H9 (cell line): ENCODE measurements at regions not wholly inside any gene's neighbourhood (a gene's known extent, or its start where the extent isn't known, plus 50 kb on each side); places are given as distances from the start of the nearest gene placed in this dataset.

Experiments used
- DNase-seq: peaks from one replicate; pipeline ENCODE4 v3.0.0-alpha.2; 2017
- H2AFZ ChIP-seq: one replicate; pipeline ENCODE4 v1.6.1; 2013; ENCODE audit warnings: mild to moderate bottlenecking, low read length, control low read depth, moderate library complexity
- H2AK5ac ChIP-seq: 2 replicates; pipeline ENCODE4 v1.6.1; 2013; ENCODE audit warnings: low read length, control low read depth, mixed read lengths; ENCODE audit not compliant: insufficient read length
- H2BK120ac ChIP-seq: one replicate; pipeline ENCODE4 v1.6.1; 2013; ENCODE audit warnings: low read depth, mild to moderate bottlenecking, low read length, control low read depth, inconsistent platforms; ENCODE audit not compliant: poor library complexity, severe bottlenecking
- H2BK12ac ChIP-seq: 2 replicates; pipeline ENCODE4 v1.6.1; 2013; ENCODE audit warnings: low read length, control low read depth, mixed read lengths, low read depth; ENCODE audit not compliant: insufficient read length
- H2BK15ac ChIP-seq: 2 replicates; pipeline ENCODE4 v1.6.1; 2013; ENCODE audit warnings: low read depth, low read length, control low read depth
- H2BK20ac ChIP-seq: one replicate; pipeline ENCODE4 v1.6.1; 2013; ENCODE audit warnings: low read depth, mild to moderate bottlenecking, low read length, control low read depth, inconsistent platforms; ENCODE audit not compliant: poor library complexity, severe bottlenecking
- H2BK5ac ChIP-seq: 2 replicates; pipeline ENCODE4 v1.6.1; 2013; ENCODE audit warnings: low read length, control low read depth, mixed read lengths; ENCODE audit not compliant: insufficient read length
- H3K14ac ChIP-seq: 2 replicates; pipeline ENCODE4 v1.6.1; 2013; ENCODE audit warnings: low read length, control low read depth; ENCODE audit not compliant: insufficient read depth
- H3K18ac ChIP-seq: 2 replicates; pipeline ENCODE4 v1.6.1; 2013; ENCODE audit warnings: low read depth, mild to moderate bottlenecking, mixed read lengths, low read length, control low read depth; ENCODE audit not compliant: insufficient read length
- H3K23ac ChIP-seq: 2 replicates; pipeline ENCODE4 v1.6.1; 2013; ENCODE audit warnings: low read length, control low read depth, mixed read lengths, low read depth; ENCODE audit not compliant: insufficient read length
- H3K23me2 ChIP-seq: 2 replicates; pipeline ENCODE4 v1.6.1; 2013; ENCODE audit warnings: low read depth, mild to moderate bottlenecking, mixed read lengths, low read length, control low read depth; ENCODE audit not compliant: insufficient read length, poor library complexity, severe bottlenecking
- H3K27ac ChIP-seq: 2 replicates; pipeline ENCODE4 v1.5.1; 2013; ENCODE audit warnings: low read length, control low read depth, mixed read lengths, low read depth; ENCODE audit not compliant: insufficient read length
- H3K27me3 ChIP-seq: 2 replicates; pipeline ENCODE4 v1.6.1; 2013; ENCODE audit warnings: low read length, control low read depth, inconsistent platforms; ENCODE audit not compliant: insufficient read depth
- H3K4ac ChIP-seq: 2 replicates; pipeline ENCODE4 v1.6.1; 2013; ENCODE audit warnings: low read depth, mild to moderate bottlenecking, control low read depth, inconsistent platforms, low read length, moderate library complexity
- H3K4me1 ChIP-seq: 2 replicates; pipeline ENCODE4 v1.6.1; 2013; ENCODE audit warnings: low read length, control low read depth, inconsistent platforms; ENCODE audit not compliant: insufficient read depth
- H3K4me2 ChIP-seq: 2 replicates; pipeline ENCODE4 v1.6.1; 2013; ENCODE audit warnings: low read length, control low read depth, mixed read lengths; ENCODE audit not compliant: insufficient read length, insufficient read depth
- H3K56ac ChIP-seq: 2 replicates; pipeline ENCODE4 v1.6.1; 2013; ENCODE audit warnings: low read depth, mild to moderate bottlenecking, mixed read lengths, low read length, control low read depth; ENCODE audit not compliant: insufficient read length
- H3K79me1 ChIP-seq: 2 replicates; pipeline ENCODE4 v1.6.1; 2013; ENCODE audit warnings: low read depth, mild to moderate bottlenecking, moderate library complexity, low read length, control low read depth, inconsistent platforms; ENCODE audit not compliant: insufficient read depth, poor library complexity, severe bottlenecking
- H3K79me2 ChIP-seq: 2 replicates; pipeline ENCODE4 v1.6.1; 2013; ENCODE audit warnings: low read length, control low read depth, inconsistent platforms; ENCODE audit not compliant: insufficient read depth
- H3K9ac ChIP-seq: 2 replicates; pipeline ENCODE4 v1.6.1; 2013; ENCODE audit warnings: low read length, control low read depth, mixed read lengths; ENCODE audit not compliant: insufficient read length; ENCODE audit errors: extremely low read depth
- H3K9me3 ChIP-seq: one replicate; pipeline ENCODE4 v1.6.1; 2013; ENCODE audit warnings: low read depth, low read length, inconsistent platforms; ENCODE audit not compliant: control insufficient read depth
- H3T11ph ChIP-seq: one replicate; pipeline ENCODE4 v1.6.1; 2013; ENCODE audit warnings: mild to moderate bottlenecking, low read length, control low read depth, inconsistent platforms
- H4K20me1 ChIP-seq: one replicate; pipeline ENCODE4 v1.6.1; 2013; ENCODE audit not compliant: control insufficient read depth, insufficient read length, insufficient read depth
- H4K5ac ChIP-seq: 2 replicates; pipeline ENCODE4 v1.6.1; 2013; ENCODE audit warnings: low read depth, mild to moderate bottlenecking, mixed read lengths, low read length, control low read depth; ENCODE audit not compliant: insufficient read length
- H4K8ac ChIP-seq: replicated peaks from 2 replicates; pipeline ENCODE4 v1.6.1; 2013; ENCODE audit warnings: low read length, control low read depth, mixed read lengths, low read depth; ENCODE audit not compliant: insufficient read length
- H4K91ac ChIP-seq: 2 replicates; pipeline ENCODE4 v1.6.1; 2013; ENCODE audit warnings: low read depth, mild to moderate bottlenecking, moderate library complexity, mixed read lengths, low read length, control low read depth; ENCODE audit not compliant: insufficient read length
- H3K27ac Mint-ChIP-seq, 3 experiments: 2 replicates in 2 of 3; 3 replicates in 1 of 3; pipeline ENCODE4 v1.8.0; 2020 to 2021; ENCODE audit warnings: mixed read lengths in 3 of 3, mild to moderate bottlenecking in 1 of 3, moderate library complexity in 1 of 3
- H3K27me3 Mint-ChIP-seq: 2 replicates; pipeline ENCODE4 v1.8.0; 2021; ENCODE audit warnings: low read depth, mild to moderate bottlenecking, moderate library complexity, mixed read lengths
- H3K36me3 Mint-ChIP-seq, 3 experiments: 2 replicates in 2 of 3; 3 replicates in 1 of 3; pipeline ENCODE4 v1.8.0; 2020 to 2021; ENCODE audit warnings: low read depth in 3 of 3, mixed read lengths in 3 of 3; ENCODE audit not compliant: insufficient read depth in 1 of 3
- H3K4me1 Mint-ChIP-seq, 2 experiments: 2 replicates each; pipeline ENCODE4 v1.8.0; 2020; ENCODE audit warnings: mixed read lengths in 2 of 2
- H3K4me3 Mint-ChIP-seq, 2 experiments: 2 replicates in 1 of 2; 3 replicates in 1 of 2; pipeline ENCODE4 v1.8.0; 2020 to 2021; ENCODE audit warnings: mild to moderate bottlenecking in 2 of 2, mixed read lengths in 2 of 2, moderate library complexity in 1 of 2
- H3K9me3 Mint-ChIP-seq, 2 experiments: 2 replicates in 1 of 2; 3 replicates in 1 of 2; pipeline ENCODE4 v1.8.0; 2020; ENCODE audit warnings: mild to moderate bottlenecking in 2 of 2, mixed read lengths in 2 of 2, moderate library complexity in 1 of 2
- WGBS: extraction: QIAGEN DNeasy Blood & Tissue Kit; methylation state at CpG from one replicate; pipeline ENCODE4 v1.1.7; 2013; ENCODE audit warnings: missing lambda C conversion rate, low lambda C conversion rate, mixed read lengths; ENCODE audit not compliant: insufficient read length; ENCODE audit errors: extremely low coverage; 5-methylcytosine and 5-hydroxymethylcytosine counted together
- TF ChIP-seq, protein P1 (sequence below): fragments of 200-600 bp; sonication (generic); conservative IDR thresholded peaks from 3 replicates; pipeline ENCODE4 v1.8.0; 2021; ENCODE audit warnings: antibody characterized with exemption, mild to moderate bottlenecking

- H3K79me2 ChIP-seq: no peaks in the 10 kb centered on the region
- H3K4me1 ChIP-seq: no peaks in the 10 kb centered on the region
- TF ChIP-seq, protein P1, sequence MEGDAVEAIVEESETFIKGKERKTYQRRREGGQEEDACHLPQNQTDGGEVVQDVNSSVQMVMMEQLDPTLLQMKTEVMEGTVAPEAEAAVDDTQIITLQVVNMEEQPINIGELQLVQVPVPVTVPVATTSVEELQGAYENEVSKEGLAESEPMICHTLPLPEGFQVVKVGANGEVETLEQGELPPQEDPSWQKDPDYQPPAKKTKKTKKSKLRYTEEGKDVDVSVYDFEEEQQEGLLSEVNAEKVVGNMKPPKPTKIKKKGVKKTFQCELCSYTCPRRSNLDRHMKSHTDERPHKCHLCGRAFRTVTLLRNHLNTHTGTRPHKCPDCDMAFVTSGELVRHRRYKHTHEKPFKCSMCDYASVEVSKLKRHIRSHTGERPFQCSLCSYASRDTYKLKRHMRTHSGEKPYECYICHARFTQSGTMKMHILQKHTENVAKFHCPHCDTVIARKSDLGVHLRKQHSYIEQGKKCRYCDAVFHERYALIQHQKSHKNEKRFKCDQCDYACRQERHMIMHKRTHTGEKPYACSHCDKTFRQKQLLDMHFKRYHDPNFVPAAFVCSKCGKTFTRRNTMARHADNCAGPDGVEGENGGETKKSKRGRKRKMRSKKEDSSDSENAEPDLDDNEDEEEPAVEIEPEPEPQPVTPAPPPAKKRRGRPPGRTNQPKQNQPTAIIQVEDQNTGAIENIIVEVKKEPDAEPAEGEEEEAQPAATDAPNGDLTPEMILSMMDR: no peak
- no peaks in the 10 kb centered on the region for H3K9me3 Mint-ChIP-seq
- no peak overlapping the region for H2BK5ac ChIP-seq
- H3K14ac ChIP-seq: no peak overlapping the region
- H2AFZ ChIP-seq: no peak overlapping the region
- no peak overlapping the region for H3K9ac ChIP-seq
- no peak overlapping the region for H2BK20ac ChIP-seq
- H3K23ac ChIP-seq: no peak overlapping the region
- H3K36me3 Mint-ChIP-seq: no peaks in the 10 kb centered on the region
- no peak overlapping the region for H3K18ac ChIP-seq
- no peak overlapping the region for H4K5ac ChIP-seq
- H4K8ac ChIP-seq: no peak overlapping the region
- DNase-seq: no peak
- no peak overlapping the region for H3K4me3 Mint-ChIP-seq
- H2BK12ac ChIP-seq: no peak overlapping the region
- no peak overlapping the region for H2BK120ac ChIP-seq
- H4K91ac ChIP-seq: no peak overlapping the region
- H2AK5ac ChIP-seq: no peak overlapping the region
- H3K9me3 ChIP-seq: no peaks in the 10 kb centered on the region
- H2BK15ac ChIP-seq: no peak overlapping the region
- H3K27ac ChIP-seq: no peak overlapping the region
- no peaks in the 10 kb centered on the region for H4K20me1 ChIP-seq
- no CpG with 5 or more reads among the region's 1 CpG for WGBS
- no peaks in the 10 kb centered on the region for H3K4me1 Mint-ChIP-seq
- H3K27ac Mint-ChIP-seq: no peak overlapping the region
- no peaks in the 10 kb centered on the region for H3K27me3 ChIP-seq
- no peak overlapping the region for H3K4me2 ChIP-seq
- no peaks in the 10 kb centered on the region for H3K79me1 ChIP-seq
- no peak overlapping the region for H3T11ph ChIP-seq
- no peak overlapping the region for H3K56ac ChIP-seq
- no peaks in the 10 kb centered on the region for H3K23me2 ChIP-seq
- H3K4ac ChIP-seq: no peak overlapping the region
- no peaks in the 10 kb centered on the region for H3K27me3 Mint-ChIP-seq
Measured at GRCh38 chr5:93327605-93328004, 253.4 kb downstream of the NR2F1-AS1 start.
